Right hindlimb (tissue), 1 donor: ENCODE measurements at regions not wholly inside any gene's neighbourhood (a gene's known extent, or its start where the extent isn't known, plus 50 kb on each side); places are given as distances from the start of the nearest gene placed in this dataset.

ENCODE experiments used
- DNase-seq: peaks from one replicate; pipeline ENCODE4 v3.0.0-alpha.2; 2018

GRCh38 chr1:67619080-67619479 lies 65.9 kb upstream of the GADD45A start:
- DNase-seq: no peak

- no peak for DNase-seq
Observed at GRCh38 chr1:67623906-67624305, 61.1 kb upstream of the GADD45A start.

- no peak for DNase-seq
Observed at GRCh38 chr1:67624680-67625079, 60.3 kb upstream of the GADD45A start.

GRCh38 chr1:67626090-67626860 lies 58.7 kb upstream of the GADD45A start:
- no peak for DNase-seq

- no peak for DNase-seq
Observed at GRCh38 chr1:67626861-67627235, 58.2 kb upstream of the GADD45A start.

- DNase-seq: no peak
Observed at GRCh38 chr1:67627336-67627735, 57.7 kb upstream of the GADD45A start.

- DNase-seq: no peak
Observed at GRCh38 chr1:67627906-67628305, 57.1 kb upstream of the GADD45A start.

- no peak for DNase-seq
Observed at GRCh38 chr1:67629370-67630075, 55.5 kb upstream of the GADD45A start.

GRCh38 chr1:67630438-67631045 lies 54.5 kb upstream of the GADD45A start:
- no peak for DNase-seq

- DNase-seq: no peak
Observed at GRCh38 chr1:67632356-67632755, 52.6 kb upstream of the GADD45A start.

- no peak for DNase-seq
Observed at GRCh38 chr1:67632811-67633655, 52.0 kb upstream of the GADD45A start.

- DNase-seq: no peak
Observed at GRCh38 chr1:67634396-67634935, 50.5 kb upstream of the GADD45A start.

GRCh38 chr1:67635055-67635809 lies 49.8 kb upstream of the GADD45A start:
- DNase-seq: no peak
